Tibial nerve (tissue), 4 donors: ENCODE measurements at regions not wholly inside any gene's neighbourhood (a gene's known extent, or its start where the extent isn't known, plus 50 kb on each side); places are given as distances from the start of the nearest gene placed in this dataset.

Experiments
- EP300 ChIP-seq, 2 donors: sonication (generic); formaldehyde crosslinking; IDR thresholded peaks; one replicate each; pipeline ENCODE4 v1.6.1; 2017; ENCODE audit warnings: antibody characterized with exemption in 2 of 2, mild to moderate bottlenecking in 1 of 2
- TF ChIP-seq, protein P1 (sequence below), 5 experiments: fragments of 200-600 bp in 3 of 5; fragments of 450-650 bp in 2 of 5; sonication (generic) in 3 of 5; IDR thresholded peaks; one replicate each; pipeline ENCODE4 v1.5.1; 2016 to 2019; ENCODE audit warnings: antibody characterized with exemption in 5 of 5, mild to moderate bottlenecking in 3 of 5, moderate library complexity in 2 of 5

DNA sequence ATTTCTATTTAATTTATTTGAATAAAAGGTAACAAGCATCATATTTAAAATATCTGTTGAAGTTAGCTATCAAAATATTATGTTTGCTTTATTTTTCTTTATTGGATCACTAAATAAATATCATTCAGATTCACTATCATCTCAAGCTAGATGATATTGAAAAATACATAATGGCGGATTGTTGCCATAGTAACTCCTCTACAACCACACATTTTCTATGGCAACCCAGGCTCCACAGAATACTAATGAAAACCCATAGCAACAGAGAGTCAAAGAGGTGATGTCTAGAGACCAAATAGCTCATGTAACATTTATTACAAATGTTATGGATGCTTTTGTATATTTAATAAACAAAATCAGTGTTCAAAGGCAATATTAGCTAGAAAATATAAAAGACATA, 148.9 kb upstream of the CDK1 start:
- TF ChIP-seq EP300 (IDR thresholded peaks at IDR 0.05) = no peak
- TF ChIP-seq, protein P1, sequence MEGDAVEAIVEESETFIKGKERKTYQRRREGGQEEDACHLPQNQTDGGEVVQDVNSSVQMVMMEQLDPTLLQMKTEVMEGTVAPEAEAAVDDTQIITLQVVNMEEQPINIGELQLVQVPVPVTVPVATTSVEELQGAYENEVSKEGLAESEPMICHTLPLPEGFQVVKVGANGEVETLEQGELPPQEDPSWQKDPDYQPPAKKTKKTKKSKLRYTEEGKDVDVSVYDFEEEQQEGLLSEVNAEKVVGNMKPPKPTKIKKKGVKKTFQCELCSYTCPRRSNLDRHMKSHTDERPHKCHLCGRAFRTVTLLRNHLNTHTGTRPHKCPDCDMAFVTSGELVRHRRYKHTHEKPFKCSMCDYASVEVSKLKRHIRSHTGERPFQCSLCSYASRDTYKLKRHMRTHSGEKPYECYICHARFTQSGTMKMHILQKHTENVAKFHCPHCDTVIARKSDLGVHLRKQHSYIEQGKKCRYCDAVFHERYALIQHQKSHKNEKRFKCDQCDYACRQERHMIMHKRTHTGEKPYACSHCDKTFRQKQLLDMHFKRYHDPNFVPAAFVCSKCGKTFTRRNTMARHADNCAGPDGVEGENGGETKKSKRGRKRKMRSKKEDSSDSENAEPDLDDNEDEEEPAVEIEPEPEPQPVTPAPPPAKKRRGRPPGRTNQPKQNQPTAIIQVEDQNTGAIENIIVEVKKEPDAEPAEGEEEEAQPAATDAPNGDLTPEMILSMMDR (IDR thresholded peaks at IDR 0.05) = no peak
